ENCODE measurements at regions not wholly inside any gene's neighbourhood (a gene's known extent, or its start where the extent isn't known, plus 50 kb on each side); places are given as distances from the start of the nearest gene placed in this dataset.

- H3K23me2 ChIP-seq (ENCODE audit: low read depth, low read length) = peaks cover 2% of the 10 kb centered on the region; the same call in 1 of the 2 replicates
- no peak overlapping the region for H3K23ac ChIP-seq (ENCODE audit: insufficient read length)
- no peak overlapping the region for H4K5ac ChIP-seq (ENCODE audit: insufficient read length, low read depth, low read length)
- H3K4ac ChIP-seq (replicated peaks; ENCODE audit: insufficient read length, low read depth, low read length) = no peak overlapping the region
- WGBS, 2 experiments (ENCODE audit: extremely low coverage in 1 of 2, insufficient coverage in 1 of 2, insufficient read length in 1 of 2, insufficient replicate concordance in 2 of 2, low coverage in 1 of 2, low lambda C conversion rate in 2 of 2, missing lambda C conversion rate in 1 of 2) = 96% methylated on average over 2 of the region's 2 CpGs; no CpG with 5 or more reads in 1 of the 2 experiments
- H4K91ac ChIP-seq (replicated peaks; ENCODE audit: insufficient read length, low read length) = no peak overlapping the region
- H2BK120ac ChIP-seq (replicated peaks; ENCODE audit: low read depth, low read length) = no peak overlapping the region
- TF ChIP-seq HDAC2 (IDR thresholded peaks at IDR 0.05; ENCODE audit: borderline replicate concordance in 1 of 2, low read depth in 2 of 2, low read length in 2 of 2) (no peak), JUND (IDR thresholded peaks at IDR 0.05; ENCODE audit: low read length) (no peak)
- FAIRE-seq (no peak), DNase-seq (ENCODE audit: low read depth in 1 of 2, low spot score in 2 of 2) (no peak)
- H3K36me3 ChIP-seq (ENCODE audit: control insufficient read depth in 2 of 4, insufficient read depth in 4 of 4, low read length in 3 of 4) = no peaks in the 10 kb centered on the region
- H3K79me2 ChIP-seq (ENCODE audit: control insufficient read depth in 1 of 2, insufficient read depth in 2 of 2, low read length in 2 of 2) = no peaks in the 10 kb centered on the region
- no peaks in the 10 kb centered on the region for H3K79me1 ChIP-seq (ENCODE audit: low read depth, low read length)
- POLR2A ChIA-PET (ENCODE audit: partially characterized antibody) = interaction anchor here (1.1 kb wide), 1 partner anchor 962 kb away, joined by 3 read pairs; no protein-coding TSS in a partner anchor
- H3K27me3 ChIP-seq (replicated peaks in 1 of 4; ENCODE audit: control insufficient read depth in 3 of 4, extremely low read depth in 1 of 4, insufficient read depth in 3 of 4, low read length in 3 of 4) = no peaks in the 10 kb centered on the region
- H3K4me1 ChIP-seq (replicated peaks in 1 of 4; ENCODE audit: control insufficient read depth in 3 of 4, insufficient read depth in 4 of 4, low read length in 3 of 4) = peaks cover 0 to 5% (median 2%) of the 10 kb centered on the region in 4 experiments; a peak in 4 of 7 replicates
- no peak overlapping the region for H3K56ac ChIP-seq (replicated peaks; ENCODE audit: insufficient read length, low read depth, low read length)
- H3K4me2 ChIP-seq (ENCODE audit: insufficient read depth in 1 of 2, low read depth in 2 of 2, low read length in 2 of 2) = no peak overlapping the region
- no peak overlapping the region for H2BK5ac ChIP-seq (ENCODE audit: low read depth, low read length)
- no peak overlapping the region for H3K18ac ChIP-seq (ENCODE audit: extremely low read depth, low read length)
- no peak overlapping the region for H2BK12ac ChIP-seq (ENCODE audit: low read depth, low read length)
- no peak overlapping the region for H3K14ac ChIP-seq (ENCODE audit: insufficient read length)
- H4K8ac ChIP-seq (ENCODE audit: extremely low read depth, insufficient read depth, low read length) = no peak overlapping the region
- H4K20me1 ChIP-seq (replicated peaks in 1 of 2; ENCODE audit: control insufficient read depth in 1 of 2, insufficient read depth in 2 of 2, low read length in 2 of 2) = no peaks in the 10 kb centered on the region
- no peak overlapping the region for H2AFZ ChIP-seq (ENCODE audit: low read length)
- no peak overlapping the region for H3K9ac ChIP-seq (replicated peaks in 1 of 4; ENCODE audit: extremely low read depth in 1 of 4, low read depth in 3 of 4, low read length in 3 of 4)
- H3K27ac ChIP-seq (ENCODE audit: low read depth, low read length) = no peak overlapping the region
- no peaks in the 10 kb centered on the region for H3K9me3 ChIP-seq (ENCODE audit: insufficient read depth in 2 of 2, low read depth in 1 of 2, low read length in 1 of 2)
- CTCF ChIA-PET (ENCODE audit: partially characterized antibody) = no interaction called here
- H3K4me3 ChIP-seq (ENCODE audit: extremely low read depth in 1 of 4, insufficient read depth in 2 of 4, low read depth in 3 of 4, low read length in 4 of 4) = no peak overlapping the region
- no peak overlapping the region for H2BK20ac ChIP-seq (ENCODE audit: low read length)
- no peak overlapping the region for H2BK15ac ChIP-seq (ENCODE audit: low read length)
- no peak overlapping the region for H2AK5ac ChIP-seq (ENCODE audit: low read depth, low read length)
Observed at GRCh38 chr15:46411900-46412299, 777.1 kb downstream of the SQOR start.

Measured in H1 (cell line).